GM21619 (cell line): ENCODE measurements at regions not wholly inside any gene's neighbourhood (a gene's known extent, or its start where the extent isn't known, plus 50 kb on each side); places are given as distances from the start of the nearest gene placed in this dataset.
"Not testable (repeated sequence)": the region's sequence is repeated elsewhere in the genome, so short reads cannot be mapped to it uniquely, and the experiment has no call there.

Source experiments
- ATAC-seq: cut with Tn5 transposase; IDR thresholded peaks from one replicate; pipeline ENCODE4 v1.9.1; 2021; ENCODE audit not compliant: unreplicated experiment

GRCh38 chr16:66250686-66251431 is 115.6 kb upstream of the CDH5 start:
- no peak for ATAC-seq

- no peak for ATAC-seq
These were observed 118.7 kb upstream of the CDH5 start for GRCh38 chr16:66247516-66248481.

- ATAC-seq = no peak
These were observed 120.6 kb upstream of the CDH5 start for GRCh38 chr16:66245868-66246267.

- ATAC-seq = no peak
These were observed 121.4 kb upstream of the CDH5 start for GRCh38 chr16:66245072-66245471.

GRCh38 chr16:66242672-66243071 is 123.8 kb upstream of the CDH5 start:
- ATAC-seq = no peak

GRCh38 chr16:66242206-66242605 is 124.3 kb upstream of the CDH5 start:
- ATAC-seq = not testable (repeated sequence)

GRCh38 chr16:66240631-66241395 is 125.7 kb upstream of the CDH5 start:
- ATAC-seq = no peak

GRCh38 chr16:66240088-66240487 is 126.4 kb upstream of the CDH5 start:
- no peak for ATAC-seq

DNA sequence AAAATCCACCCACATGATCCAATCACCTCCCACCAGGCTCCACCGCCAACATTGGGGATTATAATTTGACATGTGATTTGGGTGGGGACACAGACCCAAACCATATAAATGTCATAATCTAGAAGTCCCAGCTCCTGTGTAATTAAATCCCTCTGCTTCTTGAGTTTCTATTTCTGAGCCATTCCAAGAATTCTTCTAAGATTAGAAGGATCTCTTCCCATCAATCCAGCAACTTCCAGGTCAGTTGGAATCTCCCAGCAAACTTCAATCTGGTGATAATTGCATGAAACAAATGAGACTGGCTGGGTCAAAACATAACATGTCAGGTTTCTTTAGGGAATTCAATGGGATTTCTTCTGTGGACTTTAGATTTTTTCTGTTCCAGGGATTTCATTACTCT is 127.8 kb upstream of the CDH5 start:
- ATAC-seq = no peak

DNA sequence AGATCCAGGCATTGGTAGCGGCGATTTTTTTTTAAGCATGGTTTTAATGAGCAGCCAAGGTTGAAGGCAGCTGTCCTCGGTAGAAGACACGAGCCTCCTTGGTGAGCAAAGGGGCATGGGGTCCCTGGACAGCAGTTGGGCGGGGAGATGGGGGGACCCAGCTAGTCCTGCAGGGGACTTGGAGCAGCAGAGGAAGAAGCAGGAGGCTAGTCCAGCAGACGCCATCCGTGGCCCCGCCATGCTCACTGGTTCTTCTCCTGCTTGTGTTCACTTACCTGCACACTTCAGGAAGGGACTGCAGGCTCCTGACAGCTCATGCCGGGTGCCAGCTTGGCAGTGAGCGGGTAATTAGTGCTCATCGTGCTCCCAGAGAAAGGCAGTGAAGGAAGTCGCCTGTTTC is 130.2 kb upstream of the CDH5 start:
- no peak for ATAC-seq

DNA sequence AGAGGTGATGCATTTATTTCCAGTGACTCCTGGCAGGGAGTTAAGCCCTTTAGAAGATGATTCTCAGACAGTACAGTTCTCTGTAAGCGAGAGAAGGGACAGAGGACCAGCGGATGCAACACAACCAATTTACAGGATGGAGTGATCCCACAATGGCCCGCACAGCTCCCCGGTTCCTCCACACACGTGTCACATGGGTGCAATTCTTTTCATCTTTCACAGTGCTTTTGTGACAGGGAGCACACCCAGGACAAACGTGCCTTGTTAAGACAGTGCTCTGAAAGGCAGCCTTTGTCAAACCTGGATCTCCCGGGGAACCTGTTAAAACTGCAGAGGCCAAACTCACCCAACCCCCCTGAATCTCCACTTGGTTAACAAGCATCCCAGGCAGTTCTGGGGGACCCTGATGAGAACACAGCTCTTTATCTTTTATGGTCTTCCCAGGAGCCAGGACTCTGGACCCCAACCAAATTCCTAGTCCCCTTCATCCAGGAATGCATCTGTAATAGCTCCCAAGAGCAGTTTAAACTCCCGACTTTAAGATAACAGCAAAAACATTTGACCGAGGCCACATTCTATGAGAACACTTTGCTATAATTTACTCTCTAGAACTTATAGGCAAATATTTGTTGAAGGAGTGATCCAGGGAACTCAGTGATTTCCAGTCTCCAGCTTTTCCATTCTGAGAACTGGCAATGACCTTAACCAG is 134.9 kb upstream of the CDH5 start:
- ATAC-seq = no peak

DNA sequence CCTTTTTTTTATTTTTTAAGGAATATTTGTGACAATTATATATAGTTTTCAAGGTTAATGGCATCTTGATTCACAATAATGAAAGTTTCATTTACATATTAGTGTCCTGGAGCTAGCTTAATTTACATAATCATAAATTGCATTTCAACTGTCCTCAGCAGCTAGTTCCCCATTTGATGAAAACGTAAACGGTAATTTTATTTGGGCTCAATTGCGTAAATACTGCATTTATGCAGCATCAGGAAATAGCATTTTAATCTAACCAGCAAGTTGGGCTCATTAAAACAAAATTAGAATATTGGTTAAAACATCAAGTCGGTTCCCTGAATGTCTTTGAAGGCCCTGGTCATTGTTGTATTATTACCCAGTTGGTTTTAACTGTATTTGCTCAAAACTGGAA is 136.8 kb upstream of the CDH5 start:
- no peak for ATAC-seq

DNA sequence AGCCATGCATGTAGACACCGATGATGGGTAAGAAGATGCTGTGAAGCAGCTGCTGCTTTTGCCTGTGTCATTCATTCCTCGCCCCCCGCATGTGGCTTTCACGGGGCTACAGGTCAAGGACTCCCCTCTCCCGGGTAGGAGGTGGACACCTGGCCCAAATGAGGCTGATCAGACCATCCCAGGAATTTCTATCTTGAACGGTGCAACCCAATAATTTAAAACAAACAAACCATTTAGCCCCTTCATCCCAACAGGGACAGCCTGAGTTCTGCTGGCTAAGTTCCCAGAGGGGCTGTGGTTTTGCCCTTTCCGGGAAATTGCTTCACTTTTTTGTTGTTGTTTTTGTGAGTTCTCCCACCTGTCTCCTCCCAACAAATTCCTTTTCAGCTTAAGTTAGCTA is 137.7 kb upstream of the CDH5 start:
- ATAC-seq = no peak

DNA sequence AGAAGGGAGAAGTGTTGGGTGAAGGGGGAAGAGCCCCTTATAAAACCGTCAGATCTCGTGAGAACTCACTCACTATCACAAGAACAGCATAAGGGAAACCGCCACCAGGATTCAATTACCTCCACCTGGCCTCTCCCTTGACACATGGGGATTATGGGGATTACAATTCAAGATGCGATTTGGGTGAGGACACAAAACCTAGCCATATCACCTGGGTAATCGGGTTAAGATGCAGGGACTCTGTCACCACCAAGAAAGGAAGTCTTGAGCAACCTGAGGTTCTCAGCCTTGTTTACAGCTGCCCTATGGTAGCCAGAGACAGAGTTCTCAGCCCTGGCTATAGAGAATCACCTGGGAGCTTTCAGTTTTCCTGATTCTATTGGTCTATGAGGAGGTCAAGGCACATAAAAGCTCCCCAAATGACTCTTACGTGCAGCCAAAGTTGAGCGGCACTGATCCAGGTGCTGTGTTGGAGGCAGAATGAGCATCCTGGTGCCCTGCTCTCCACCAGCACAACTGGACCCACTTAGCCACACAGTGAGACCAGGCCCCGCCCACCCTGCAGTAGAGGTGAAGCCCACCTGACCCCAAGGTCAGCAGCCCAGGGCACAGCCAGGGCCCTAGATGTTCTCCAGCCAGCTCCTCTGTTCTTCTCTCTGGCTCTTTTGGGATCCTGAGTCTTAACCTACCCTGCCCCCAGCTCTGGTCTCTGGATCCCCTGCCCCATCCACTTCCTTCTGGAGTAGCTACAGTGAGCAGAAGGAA is 138.5 kb upstream of the CDH5 start:
- no peak for ATAC-seq

DNA sequence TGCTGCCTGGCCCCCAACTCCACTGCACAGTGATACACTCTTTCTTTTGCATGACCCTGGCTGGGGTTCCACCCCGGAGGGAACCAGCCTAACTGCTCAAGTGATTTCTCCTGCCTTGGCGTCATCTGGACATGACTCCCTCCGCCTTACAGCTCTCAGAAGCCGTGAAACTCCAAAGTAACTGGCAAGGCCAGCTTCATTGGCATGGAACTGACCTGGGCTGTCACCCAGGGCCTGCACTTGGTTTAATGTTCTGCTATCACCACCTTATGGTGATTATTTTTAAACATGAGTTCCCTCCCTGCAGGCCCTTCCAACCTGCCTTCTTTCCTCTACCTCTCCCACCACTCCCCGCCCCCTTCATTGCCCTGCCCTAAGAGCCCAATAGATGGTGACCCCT is 139.7 kb upstream of the CDH5 start:
- no peak for ATAC-seq

DNA sequence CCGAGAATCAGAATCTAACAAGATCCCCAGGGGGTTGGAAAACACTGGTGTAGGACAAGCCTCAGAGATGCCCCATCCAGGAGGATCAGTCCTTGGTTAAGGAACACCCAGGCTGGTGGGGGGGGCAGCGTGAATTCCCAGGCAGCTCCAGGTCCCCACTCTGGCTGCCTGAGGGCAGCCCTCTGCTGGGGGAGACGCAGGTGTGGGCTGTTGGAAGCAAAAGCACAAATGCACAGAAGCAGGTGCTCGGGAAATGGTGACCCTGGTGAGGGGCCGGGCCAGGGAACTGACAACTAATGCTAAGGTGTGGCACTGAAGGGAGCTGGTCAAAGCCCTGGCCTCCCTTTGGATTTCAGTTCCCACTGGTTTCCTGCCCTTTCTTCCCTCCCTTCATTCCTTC is 140.8 kb upstream of the CDH5 start:
- ATAC-seq = no peak

DNA sequence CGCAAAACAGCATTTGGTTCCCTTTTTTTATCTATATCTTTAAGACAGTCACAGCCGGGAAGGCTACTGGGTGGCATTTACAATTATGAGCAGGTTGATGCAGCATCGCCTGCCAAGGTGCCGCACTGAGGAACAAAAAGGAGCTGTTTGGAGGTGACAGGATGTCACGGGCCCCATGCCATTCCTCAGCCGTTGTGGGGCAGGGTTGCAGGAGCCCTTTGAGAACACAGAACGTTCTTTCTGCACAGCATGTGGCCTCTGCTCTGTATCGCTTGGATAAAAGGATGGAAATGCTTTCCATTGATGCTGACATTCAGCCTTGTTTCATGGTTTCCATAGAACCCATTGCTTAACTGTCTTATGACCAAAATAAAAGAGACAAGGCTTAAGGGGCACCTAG is 141.9 kb upstream of the CDH5 start:
- ATAC-seq = no peak

DNA sequence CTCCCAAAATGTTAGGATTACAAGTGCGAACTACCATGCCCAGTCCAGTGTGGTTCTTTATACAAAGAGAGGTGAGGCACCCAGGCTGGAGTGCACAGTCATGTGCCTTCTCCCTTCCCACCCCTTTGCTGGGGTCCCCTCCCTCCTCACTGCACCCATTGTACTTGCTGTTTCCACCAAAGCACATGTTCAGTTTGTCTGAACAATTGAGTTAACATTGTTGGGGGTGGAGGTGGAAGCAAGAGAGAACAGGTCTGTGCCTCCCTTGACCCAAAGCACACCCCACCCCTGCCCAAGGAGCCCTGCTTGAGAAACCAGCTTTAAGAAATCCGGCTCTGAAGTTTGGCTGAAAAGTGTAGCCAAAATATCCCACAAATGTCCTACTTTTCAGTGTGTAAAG is 142.3 kb upstream of the CDH5 start:
- ATAC-seq = no peak

DNA sequence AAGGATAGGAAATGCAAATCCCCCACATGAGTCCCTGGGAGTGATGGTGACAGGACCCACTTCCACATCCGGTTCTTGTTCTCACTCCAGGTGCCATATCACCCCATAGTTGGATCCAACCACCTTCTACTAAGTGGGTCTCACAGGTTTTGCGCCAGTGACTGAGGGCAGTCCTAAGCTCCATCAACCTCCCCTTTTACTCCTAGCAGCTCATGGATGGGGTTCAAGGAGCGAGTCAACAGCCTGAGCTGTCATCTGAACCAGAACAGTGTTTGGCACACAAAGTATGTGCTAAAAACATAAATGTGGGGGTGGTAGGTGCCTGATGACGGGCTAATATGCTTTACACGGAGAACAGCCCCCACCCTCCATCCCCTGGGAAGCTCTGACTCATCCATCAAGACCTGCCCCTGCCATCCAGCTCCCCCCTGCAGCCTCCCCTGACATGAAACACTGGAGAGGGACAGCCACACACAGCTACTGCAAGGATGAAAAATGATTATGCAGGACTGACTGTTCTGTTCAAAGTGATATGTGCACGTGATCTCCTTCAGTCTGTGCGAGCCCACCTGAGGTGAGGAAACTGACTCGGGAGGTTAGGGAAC is 143.2 kb upstream of the CDH5 start:
- ATAC-seq = no peak

- no peak for ATAC-seq
These were observed 143.7 kb upstream of the CDH5 start for GRCh38 chr16:66222756-66223155.
